DND-41 (cell line): ENCODE measurements at regions not wholly inside any gene's neighbourhood (a gene's known extent, or its start where the extent isn't known, plus 50 kb on each side); places are given as distances from the start of the nearest gene placed in this dataset.

Source experiments
- ATAC-seq: fragments of 200-7000 bp; cut with Tn5 transposase; 3 replicates; pipeline ENCODE4 v1.9.1; 2021; ENCODE audit warnings: low read depth; ENCODE audit not compliant: insufficient read depth
- DNase-seq: peaks from one replicate; pipeline ENCODE4 v3.0.0-alpha.2; 2020
- H2AFZ ChIP-seq: 2 replicates; pipeline ENCODE4 v1.6.0; 2012; ENCODE audit warnings: low read depth, low read length
- H3K27ac ChIP-seq: 2 replicates; pipeline ENCODE4 v1.5.1; 2012; ENCODE audit warnings: low read length, inconsistent platforms
- H3K27me3 ChIP-seq: fragments of 200-600 bp; sonication (generic); 2 replicates; pipeline ENCODE4 v1.6.0; 2012; ENCODE audit warnings: low read length, mild to moderate bottlenecking, inconsistent platforms; ENCODE audit not compliant: insufficient read depth, poor library complexity
- H3K36me3 ChIP-seq: 2 replicates; pipeline ENCODE4 v1.5.1; 2012; ENCODE audit warnings: low read length, inconsistent platforms; ENCODE audit not compliant: insufficient read depth
- H3K4me1 ChIP-seq: 2 replicates; pipeline ENCODE4 v1.5.1; 2012; ENCODE audit warnings: mild to moderate bottlenecking, low read length; ENCODE audit not compliant: insufficient read depth
- H3K4me2 ChIP-seq: 2 replicates; pipeline ENCODE4 v1.6.0; 2012; ENCODE audit warnings: mild to moderate bottlenecking, moderate library complexity, low read length, inconsistent platforms; ENCODE audit not compliant: insufficient read depth
- H3K4me3 ChIP-seq, 2 experiments: fragments of 200-600 bp in 1 of 2; shearing (Covaris generic) in 1 of 2; 2 replicates each; pipeline ENCODE4 v1.5.1; 2012 to 2016; ENCODE audit warnings: inconsistent platforms in 2 of 2, low read length in 2 of 2, mild to moderate bottlenecking in 2 of 2, low read depth in 1 of 2, moderate library complexity in 1 of 2
- H3K79me2 ChIP-seq: 2 replicates; pipeline ENCODE4 v1.6.0; 2012; ENCODE audit warnings: low read length, inconsistent platforms; ENCODE audit not compliant: insufficient read depth
- H3K9ac ChIP-seq: 2 replicates; pipeline ENCODE4 v1.6.0; 2012; ENCODE audit warnings: low read depth, mild to moderate bottlenecking, inconsistent platforms, low read length, moderate library complexity
- H3K9me3 ChIP-seq: 2 replicates; pipeline ENCODE4 v1.5.1; 2012; ENCODE audit warnings: low read length, moderate library complexity, mild to moderate bottlenecking, inconsistent platforms; ENCODE audit not compliant: insufficient read depth, severe bottlenecking
- H4K20me1 ChIP-seq: 2 replicates; pipeline ENCODE4 v1.6.0; 2012; ENCODE audit warnings: low read length; ENCODE audit not compliant: insufficient read depth
- CTCF ChIP-seq: IDR thresholded peaks from 2 replicates; pipeline ENCODE4 v1.5.1; 2012; ENCODE audit warnings: borderline replicate concordance, low read length, moderate library complexity, mild to moderate bottlenecking; ENCODE audit not compliant: poor library complexity, severe bottlenecking; ENCODE audit errors: extremely low read depth
- EZH2 ChIP-seq: IDR thresholded peaks from 3 replicates; pipeline ENCODE4 v1.6.1; 2012; ENCODE audit warnings: borderline replicate concordance, low read depth, mild to moderate bottlenecking, moderate library complexity, low read length, inconsistent platforms; ENCODE audit not compliant: severe bottlenecking

GRCh38 chr15:66900586-66901310, 164.7 kb upstream of the SMAD3 start:
- Histone ChIP-seq H2AFZ (no peak overlapping the region), H4K20me1 (no peaks in the 10 kb centered on the region), H3K79me2 (no peaks in the 10 kb centered on the region), H3K27me3 (no peaks in the 10 kb centered on the region), H3K4me1 (no peaks in the 10 kb centered on the region), H3K4me3 (no peak overlapping the region), H3K36me3 (no peaks in the 10 kb centered on the region), H3K9ac (no peak overlapping the region), H3K27ac (no peak overlapping the region), H3K9me3 (no peaks in the 10 kb centered on the region), H3K4me2 (no peak overlapping the region)
- TF ChIP-seq CTCF, result no peak
- TF ChIP-seq EZH2, result no peak
- no peak for DNase-seq
- ATAC-seq, result no peak

GRCh38 chr15:66901336-66902100, 163.9 kb upstream of the SMAD3 start:
- no peak overlapping the region for H2AFZ ChIP-seq
- H3K4me1 ChIP-seq, result no peaks in the 10 kb centered on the region
- H3K4me2 ChIP-seq, result no peak overlapping the region
- H3K79me2 ChIP-seq, result no peaks in the 10 kb centered on the region
- H3K27me3 ChIP-seq, result no peaks in the 10 kb centered on the region
- no peak for DNase-seq
- H3K36me3 ChIP-seq, result no peaks in the 10 kb centered on the region
- H4K20me1 ChIP-seq, result no peaks in the 10 kb centered on the region
- H3K9ac ChIP-seq, result no peak overlapping the region
- H3K9me3 ChIP-seq, result no peaks in the 10 kb centered on the region
- no peak overlapping the region for H3K27ac ChIP-seq
- H3K4me3 ChIP-seq, result no peak overlapping the region
- ATAC-seq, result no peak
- TF ChIP-seq CTCF (no peak), EZH2 (no peak)

- H3K27me3 ChIP-seq, result no peaks in the 10 kb centered on the region
- no peaks in the 10 kb centered on the region for H3K4me1 ChIP-seq
- ATAC-seq (no peak), DNase-seq (no peak)
- H3K79me2 ChIP-seq, result no peaks in the 10 kb centered on the region
- no peaks in the 10 kb centered on the region for H3K9me3 ChIP-seq
- H3K27ac ChIP-seq, result no peak overlapping the region
- H3K36me3 ChIP-seq, result no peaks in the 10 kb centered on the region
- H2AFZ ChIP-seq, result no peak overlapping the region
- H3K9ac ChIP-seq, result no peak overlapping the region
- TF ChIP-seq CTCF (no peak), EZH2 (no peak)
- H3K4me2 ChIP-seq, result no peak overlapping the region
- no peaks in the 10 kb centered on the region for H4K20me1 ChIP-seq
- no peak overlapping the region for H3K4me3 ChIP-seq
These were observed 160.2 kb upstream of the SMAD3 start for GRCh38 chr15:66905185-66905584.
